ENCODE measurements at regions not wholly inside any gene's neighbourhood (a gene's known extent, or its start where the extent isn't known, plus 50 kb on each side); places are given as distances from the start of the nearest gene placed in this dataset.

GRCh38 chr14:89534902-89535685, 118.1 kb upstream of the FOXN3 start:
- H3K4me2 ChIP-seq (ENCODE audit: low read length): no peak overlapping the region
- no peak overlapping the region for H3K9ac ChIP-seq (ENCODE audit: low read length)
- H3K9me3 ChIP-seq (ENCODE audit: low read length): no peaks in the 10 kb centered on the region
- no peak overlapping the region for H2AFZ ChIP-seq (ENCODE audit: low read length)
- no peaks in the 10 kb centered on the region for H3K79me2 ChIP-seq (ENCODE audit: insufficient read depth, low read length)
- TF ChIP-seq EZH2 (IDR thresholded peaks at IDR 0.05; ENCODE audit: borderline replicate concordance, low read length): no peak
- TF ChIP-seq, protein P1, sequence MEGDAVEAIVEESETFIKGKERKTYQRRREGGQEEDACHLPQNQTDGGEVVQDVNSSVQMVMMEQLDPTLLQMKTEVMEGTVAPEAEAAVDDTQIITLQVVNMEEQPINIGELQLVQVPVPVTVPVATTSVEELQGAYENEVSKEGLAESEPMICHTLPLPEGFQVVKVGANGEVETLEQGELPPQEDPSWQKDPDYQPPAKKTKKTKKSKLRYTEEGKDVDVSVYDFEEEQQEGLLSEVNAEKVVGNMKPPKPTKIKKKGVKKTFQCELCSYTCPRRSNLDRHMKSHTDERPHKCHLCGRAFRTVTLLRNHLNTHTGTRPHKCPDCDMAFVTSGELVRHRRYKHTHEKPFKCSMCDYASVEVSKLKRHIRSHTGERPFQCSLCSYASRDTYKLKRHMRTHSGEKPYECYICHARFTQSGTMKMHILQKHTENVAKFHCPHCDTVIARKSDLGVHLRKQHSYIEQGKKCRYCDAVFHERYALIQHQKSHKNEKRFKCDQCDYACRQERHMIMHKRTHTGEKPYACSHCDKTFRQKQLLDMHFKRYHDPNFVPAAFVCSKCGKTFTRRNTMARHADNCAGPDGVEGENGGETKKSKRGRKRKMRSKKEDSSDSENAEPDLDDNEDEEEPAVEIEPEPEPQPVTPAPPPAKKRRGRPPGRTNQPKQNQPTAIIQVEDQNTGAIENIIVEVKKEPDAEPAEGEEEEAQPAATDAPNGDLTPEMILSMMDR (IDR thresholded peaks at IDR 0.05; ENCODE audit: low read length): no peak
- no peak overlapping the region for H3K4me3 ChIP-seq (ENCODE audit: low read depth, low read length, poor library complexity, severe bottlenecking)
- H4K20me1 ChIP-seq (ENCODE audit: insufficient read depth, low read length): no peaks in the 10 kb centered on the region
- H3F3A ChIP-seq (ENCODE audit: insufficient read depth, low read length): no peaks in the 10 kb centered on the region
- no peaks in the 10 kb centered on the region for H3K36me3 ChIP-seq (ENCODE audit: insufficient read depth, low read length)
- no peaks in the 10 kb centered on the region for H3K4me1 ChIP-seq (ENCODE audit: insufficient read depth, low read length, severe bottlenecking)
- no peaks in the 10 kb centered on the region for H3K9me2 ChIP-seq (ENCODE audit: low read depth, low read length)
- no peak overlapping the region for H3K27ac ChIP-seq (ENCODE audit: low read depth, low read length, poor library complexity, severe bottlenecking)
- no peaks in the 10 kb centered on the region for H3K27me3 ChIP-seq (ENCODE audit: insufficient read depth, low read length)

DNA sequence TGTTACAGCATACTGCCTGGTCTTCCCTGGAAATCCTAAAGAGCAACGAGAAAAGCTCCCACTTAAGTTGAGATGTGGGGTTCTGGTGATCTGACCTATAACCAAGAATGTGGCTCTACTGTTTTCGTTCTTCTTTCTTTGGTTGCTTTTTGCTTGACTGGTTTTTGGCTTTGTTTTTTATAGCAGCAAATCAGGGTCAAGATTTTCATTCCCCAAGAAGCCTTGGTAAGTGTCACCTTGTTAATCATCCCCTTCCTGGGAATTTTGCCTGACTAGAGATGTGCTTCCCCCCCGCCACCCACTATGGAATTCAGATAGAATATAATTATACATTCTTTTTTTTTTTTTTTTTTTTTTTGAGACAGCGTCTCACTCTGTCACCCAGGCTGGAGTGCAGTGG, 116.7 kb upstream of the FOXN3 start:
- Histone ChIP-seq H3K9ac (ENCODE audit: low read length) (no peak overlapping the region), H3K27me3 (ENCODE audit: insufficient read depth, low read length) (no peaks in the 10 kb centered on the region), H3K9me2 (ENCODE audit: low read depth, low read length) (no peaks in the 10 kb centered on the region), H3K27ac (ENCODE audit: low read depth, low read length, poor library complexity, severe bottlenecking) (no peak overlapping the region), H3K79me2 (ENCODE audit: insufficient read depth, low read length) (no peaks in the 10 kb centered on the region), H3K9me3 (ENCODE audit: low read length) (no peaks in the 10 kb centered on the region), H4K20me1 (ENCODE audit: insufficient read depth, low read length) (no peaks in the 10 kb centered on the region), H3K36me3 (ENCODE audit: insufficient read depth, low read length) (no peaks in the 10 kb centered on the region), H3K4me2 (ENCODE audit: low read length) (no peak overlapping the region), H3K4me1 (ENCODE audit: insufficient read depth, low read length, severe bottlenecking) (no peaks in the 10 kb centered on the region), H3K4me3 (ENCODE audit: low read depth, low read length, poor library complexity, severe bottlenecking) (no peak overlapping the region), H2AFZ (ENCODE audit: low read length) (no peak overlapping the region), H3F3A (ENCODE audit: insufficient read depth, low read length) (no peaks in the 10 kb centered on the region)
- TF ChIP-seq EZH2 (IDR thresholded peaks at IDR 0.05; ENCODE audit: borderline replicate concordance, low read length): no peak
- TF ChIP-seq, protein P1 (IDR thresholded peaks at IDR 0.05; ENCODE audit: low read length): no peak

GRCh38 chr14:89533136-89533535, 116.1 kb upstream of the FOXN3 start:
- TF ChIP-seq EZH2 (IDR thresholded peaks at IDR 0.05; ENCODE audit: borderline replicate concordance, low read length): no peak
- TF ChIP-seq, protein P1 (IDR thresholded peaks at IDR 0.05; ENCODE audit: low read length): no peak
- H3K9me2 ChIP-seq (ENCODE audit: low read depth, low read length): no peaks in the 10 kb centered on the region
- no peaks in the 10 kb centered on the region for H4K20me1 ChIP-seq (ENCODE audit: insufficient read depth, low read length)
- H3K4me3 ChIP-seq (ENCODE audit: low read depth, low read length, poor library complexity, severe bottlenecking): no peak overlapping the region
- no peak overlapping the region for H3K4me2 ChIP-seq (ENCODE audit: low read length)
- no peaks in the 10 kb centered on the region for H3K4me1 ChIP-seq (ENCODE audit: insufficient read depth, low read length, severe bottlenecking)
- H3F3A ChIP-seq (ENCODE audit: insufficient read depth, low read length): no peaks in the 10 kb centered on the region
- H2AFZ ChIP-seq (ENCODE audit: low read length): no peak overlapping the region
- no peaks in the 10 kb centered on the region for H3K27me3 ChIP-seq (ENCODE audit: insufficient read depth, low read length)
- no peaks in the 10 kb centered on the region for H3K36me3 ChIP-seq (ENCODE audit: insufficient read depth, low read length)
- H3K9me3 ChIP-seq (ENCODE audit: low read length): no peaks in the 10 kb centered on the region
- no peaks in the 10 kb centered on the region for H3K79me2 ChIP-seq (ENCODE audit: insufficient read depth, low read length)
- no peak overlapping the region for H3K27ac ChIP-seq (ENCODE audit: low read depth, low read length, poor library complexity, severe bottlenecking)
- no peak overlapping the region for H3K9ac ChIP-seq (ENCODE audit: low read length)

All from OCI-LY1 (cell line).